GM18505 (cell line): ENCODE measurements at regions not wholly inside any gene's neighbourhood (a gene's known extent, or its start where the extent isn't known, plus 50 kb on each side); places are given as distances from the start of the nearest gene placed in this dataset.

ENCODE experiments used
- ATAC-seq: cut with Tn5 transposase; IDR thresholded peaks from one replicate; pipeline ENCODE4 v1.9.1; 2021; ENCODE audit not compliant: unreplicated experiment
- POLR2A ChIP-seq: IDR thresholded peaks from 4 replicates; pipeline ENCODE4 v1.6.1; 2011; ENCODE audit warnings: borderline replicate concordance; ENCODE audit not compliant: insufficient read depth, insufficient read length; ENCODE audit errors: extremely low read depth

- TF ChIP-seq POLR2A = no peak
- no peak for ATAC-seq
Observed at GRCh38 chr20:21653628-21654027, 51.8 kb upstream of the PAX1 start.

- ATAC-seq = no peak
- no peak for TF ChIP-seq POLR2A
Observed at GRCh38 chr20:21643417-21643816, 62.0 kb upstream of the PAX1 start.

GRCh38 chr20:21640556-21640955 lies 64.9 kb upstream of the PAX1 start:
- TF ChIP-seq POLR2A = no peak
- no peak for ATAC-seq

GRCh38 chr20:21633829-21634228 lies 71.6 kb upstream of the PAX1 start:
- no peak for TF ChIP-seq POLR2A
- ATAC-seq = no peak

GRCh38 chr20:21632735-21633053 lies 72.8 kb upstream of the PAX1 start:
- no peak for ATAC-seq
- no peak for TF ChIP-seq POLR2A

GRCh38 chr20:21632031-21632734 lies 73.3 kb upstream of the PAX1 start:
- TF ChIP-seq POLR2A = no peak
- no peak for ATAC-seq

GRCh38 chr20:21628800-21629199 lies 76.7 kb upstream of the PAX1 start:
- ATAC-seq = no peak
- TF ChIP-seq POLR2A = no peak

- no peak for TF ChIP-seq POLR2A
- ATAC-seq = no peak
Observed at GRCh38 chr20:21623781-21624094, 81.7 kb upstream of the PAX1 start.

GRCh38 chr20:21623074-21623780 lies 82.2 kb upstream of the PAX1 start:
- ATAC-seq = no peak
- no peak for TF ChIP-seq POLR2A

- no peak for ATAC-seq
Observed at GRCh38 chr20:21622097-21622857, 83.2 kb upstream of the PAX1 start.

GRCh38 chr20:21618759-21619416 lies 86.6 kb upstream of the PAX1 start:
- ATAC-seq = peak; percentile 61

More at GRCh38 chr20:21622097-21622857, 83.2 kb upstream of the PAX1 start:
- TF ChIP-seq POLR2A = no peak

GRCh38 chr20:21615617-21616080 lies 89.8 kb upstream of the PAX1 start:
- ATAC-seq = peak; percentile 60

More at GRCh38 chr20:21618759-21619416, 86.6 kb upstream of the PAX1 start:
- no peak for TF ChIP-seq POLR2A

GRCh38 chr20:21614980-21615379 lies 90.5 kb upstream of the PAX1 start:
- TF ChIP-seq POLR2A = no peak
- no peak for ATAC-seq

More at GRCh38 chr20:21615617-21616080, 89.8 kb upstream of the PAX1 start:
- TF ChIP-seq POLR2A = no peak
